ENCODE measurements at regions not wholly inside any gene's neighbourhood (a gene's known extent, or its start where the extent isn't known, plus 50 kb on each side); places are given as distances from the start of the nearest gene placed in this dataset.

DNA sequence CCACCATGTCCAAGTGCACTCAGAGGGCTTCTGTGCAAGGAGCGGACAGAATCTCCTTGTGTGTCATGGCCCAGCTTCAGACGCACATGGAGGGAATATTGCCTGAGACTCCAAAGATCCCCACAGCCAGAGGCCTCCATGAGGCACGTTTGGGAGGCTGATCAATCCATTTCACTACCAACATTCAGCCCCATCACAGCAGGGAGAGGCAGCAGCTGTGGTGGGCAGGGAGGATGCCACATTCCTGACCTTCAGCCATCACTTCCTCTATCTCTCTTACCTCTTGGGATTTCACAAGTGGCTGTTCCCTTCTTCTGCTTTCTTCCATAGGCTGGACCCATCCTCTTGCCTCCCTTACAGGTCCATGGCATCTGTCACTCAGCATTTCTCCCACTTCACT, 82.4 kb upstream of the MBNL2 start:
- TF ChIP-seq, protein P1, sequence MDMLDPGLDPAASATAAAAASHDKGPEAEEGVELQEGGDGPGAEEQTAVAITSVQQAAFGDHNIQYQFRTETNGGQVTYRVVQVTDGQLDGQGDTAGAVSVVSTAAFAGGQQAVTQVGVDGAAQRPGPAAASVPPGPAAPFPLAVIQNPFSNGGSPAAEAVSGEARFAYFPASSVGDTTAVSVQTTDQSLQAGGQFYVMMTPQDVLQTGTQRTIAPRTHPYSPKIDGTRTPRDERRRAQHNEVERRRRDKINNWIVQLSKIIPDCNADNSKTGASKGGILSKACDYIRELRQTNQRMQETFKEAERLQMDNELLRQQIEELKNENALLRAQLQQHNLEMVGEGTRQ (IDR thresholded peaks at IDR 0.05; ENCODE audit: borderline replicate concordance, low read depth, low read length), result no peak
- TF ChIP-seq JUND (IDR thresholded peaks at IDR 0.05) (no peak), NRF1 (IDR thresholded peaks at IDR 0.05; ENCODE audit: low read depth, low read length) (no peak), MEF2A (IDR thresholded peaks at IDR 0.05; ENCODE audit: borderline replicate concordance, low read depth) (no peak), GABPA (IDR thresholded peaks at IDR 0.05; ENCODE audit: low read depth) (no peak)
- TF ChIP-seq, protein P2, sequence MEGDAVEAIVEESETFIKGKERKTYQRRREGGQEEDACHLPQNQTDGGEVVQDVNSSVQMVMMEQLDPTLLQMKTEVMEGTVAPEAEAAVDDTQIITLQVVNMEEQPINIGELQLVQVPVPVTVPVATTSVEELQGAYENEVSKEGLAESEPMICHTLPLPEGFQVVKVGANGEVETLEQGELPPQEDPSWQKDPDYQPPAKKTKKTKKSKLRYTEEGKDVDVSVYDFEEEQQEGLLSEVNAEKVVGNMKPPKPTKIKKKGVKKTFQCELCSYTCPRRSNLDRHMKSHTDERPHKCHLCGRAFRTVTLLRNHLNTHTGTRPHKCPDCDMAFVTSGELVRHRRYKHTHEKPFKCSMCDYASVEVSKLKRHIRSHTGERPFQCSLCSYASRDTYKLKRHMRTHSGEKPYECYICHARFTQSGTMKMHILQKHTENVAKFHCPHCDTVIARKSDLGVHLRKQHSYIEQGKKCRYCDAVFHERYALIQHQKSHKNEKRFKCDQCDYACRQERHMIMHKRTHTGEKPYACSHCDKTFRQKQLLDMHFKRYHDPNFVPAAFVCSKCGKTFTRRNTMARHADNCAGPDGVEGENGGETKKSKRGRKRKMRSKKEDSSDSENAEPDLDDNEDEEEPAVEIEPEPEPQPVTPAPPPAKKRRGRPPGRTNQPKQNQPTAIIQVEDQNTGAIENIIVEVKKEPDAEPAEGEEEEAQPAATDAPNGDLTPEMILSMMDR (IDR thresholded peaks at IDR 0.05), result no peak
- TF ChIP-seq, protein P3, sequence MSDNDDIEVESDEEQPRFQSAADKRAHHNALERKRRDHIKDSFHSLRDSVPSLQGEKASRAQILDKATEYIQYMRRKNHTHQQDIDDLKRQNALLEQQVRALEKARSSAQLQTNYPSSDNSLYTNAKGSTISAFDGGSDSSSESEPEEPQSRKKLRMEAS (IDR thresholded peaks at IDR 0.05; ENCODE audit: low read depth), result no peak
- TF ChIP-seq, protein P4, sequence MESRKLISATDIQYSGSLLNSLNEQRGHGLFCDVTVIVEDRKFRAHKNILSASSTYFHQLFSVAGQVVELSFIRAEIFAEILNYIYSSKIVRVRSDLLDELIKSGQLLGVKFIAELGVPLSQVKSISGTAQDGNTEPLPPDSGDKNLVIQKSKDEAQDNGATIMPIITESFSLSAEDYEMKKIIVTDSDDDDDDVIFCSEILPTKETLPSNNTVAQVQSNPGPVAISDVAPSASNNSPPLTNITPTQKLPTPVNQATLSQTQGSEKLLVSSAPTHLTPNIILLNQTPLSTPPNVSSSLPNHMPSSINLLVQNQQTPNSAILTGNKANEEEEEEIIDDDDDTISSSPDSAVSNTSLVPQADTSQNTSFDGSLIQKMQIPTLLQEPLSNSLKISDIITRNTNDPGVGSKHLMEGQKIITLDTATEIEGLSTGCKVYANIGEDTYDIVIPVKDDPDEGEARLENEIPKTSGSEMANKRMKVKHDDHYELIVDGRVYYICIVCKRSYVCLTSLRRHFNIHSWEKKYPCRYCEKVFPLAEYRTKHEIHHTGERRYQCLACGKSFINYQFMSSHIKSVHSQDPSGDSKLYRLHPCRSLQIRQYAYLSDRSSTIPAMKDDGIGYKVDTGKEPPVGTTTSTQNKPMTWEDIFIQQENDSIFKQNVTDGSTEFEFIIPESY (IDR thresholded peaks at IDR 0.05; ENCODE audit: borderline replicate concordance, low read depth), result no peak
- TF ChIP-seq, protein P5, sequence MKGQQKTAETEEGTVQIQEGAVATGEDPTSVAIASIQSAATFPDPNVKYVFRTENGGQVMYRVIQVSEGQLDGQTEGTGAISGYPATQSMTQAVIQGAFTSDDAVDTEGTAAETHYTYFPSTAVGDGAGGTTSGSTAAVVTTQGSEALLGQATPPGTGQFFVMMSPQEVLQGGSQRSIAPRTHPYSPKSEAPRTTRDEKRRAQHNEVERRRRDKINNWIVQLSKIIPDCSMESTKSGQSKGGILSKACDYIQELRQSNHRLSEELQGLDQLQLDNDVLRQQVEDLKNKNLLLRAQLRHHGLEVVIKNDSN (IDR thresholded peaks at IDR 0.05; ENCODE audit: borderline replicate concordance, low read depth), result no peak
